ENCODE measurements at regions not wholly inside any gene's neighbourhood (a gene's known extent, or its start where the extent isn't known, plus 50 kb on each side); places are given as distances from the start of the nearest gene placed in this dataset.

- TF ChIP-seq TAF1 (IDR thresholded peaks at IDR 0.05; ENCODE audit: low read depth, low read length): no peak
- no peak for TF ChIP-seq POLR2AphosphoS5 (IDR thresholded peaks at IDR 0.05; ENCODE audit: low read depth, low read length)
- no peak for TF ChIP-seq POLR2A (IDR thresholded peaks at IDR 0.05; ENCODE audit: low read depth, low read length)
Observed at GRCh38 chr7:114269714-114270113, 144.9 kb upstream of the FOXP2 start.

All from GM12891 (cell line).